Erythroblast (primary cell): ENCODE measurements at regions not wholly inside any gene's neighbourhood (a gene's known extent, or its start where the extent isn't known, plus 50 kb on each side); places are given as distances from the start of the nearest gene placed in this dataset.

Source experiments
- GATA1 ChIP-seq: IDR thresholded peaks from 2 replicates; pipeline ENCODE4 v1.6.1; 2011; ENCODE audit warnings: low read depth, mild to moderate bottlenecking, control low read depth, low read length, moderate library complexity
- POLR2A ChIP-seq: IDR thresholded peaks from 2 replicates; pipeline ENCODE4 v1.6.1; 2011; ENCODE audit warnings: mild to moderate bottlenecking, low read length

- TF ChIP-seq POLR2A (no peak), GATA1 (no peak)
Measured at GRCh38 chr21:34020983-34021553, 52.3 kb upstream of the MRPS6 start.
